ENCODE measurements at regions not wholly inside any gene's neighbourhood (a gene's known extent, or its start where the extent isn't known, plus 50 kb on each side); places are given as distances from the start of the nearest gene placed in this dataset.

DNA sequence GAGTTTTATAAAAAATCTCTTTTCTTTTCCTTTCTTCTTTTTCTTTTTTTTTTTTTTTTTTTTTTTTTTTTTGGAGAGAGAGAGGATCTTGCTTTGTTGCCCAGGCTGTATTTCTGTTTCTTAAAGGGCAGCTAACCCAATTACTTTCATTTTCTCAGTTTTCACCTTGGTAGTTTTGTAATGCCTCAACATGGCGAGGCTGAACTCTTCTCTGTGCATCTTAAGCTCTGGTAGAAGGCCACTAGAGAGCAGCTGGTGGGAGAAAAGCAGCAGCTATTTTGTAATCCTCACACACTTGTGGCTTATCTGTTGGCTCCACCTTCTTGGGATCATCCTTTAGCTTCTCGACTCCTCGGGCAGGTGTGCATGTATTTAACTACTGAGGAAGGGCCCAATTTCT, 152.2 kb upstream of the MEIS2 start:
- no peak for DNase-seq
- TF ChIP-seq POLR2A (IDR thresholded peaks at IDR 0.05) = no peak
- TF ChIP-seq, protein P1, sequence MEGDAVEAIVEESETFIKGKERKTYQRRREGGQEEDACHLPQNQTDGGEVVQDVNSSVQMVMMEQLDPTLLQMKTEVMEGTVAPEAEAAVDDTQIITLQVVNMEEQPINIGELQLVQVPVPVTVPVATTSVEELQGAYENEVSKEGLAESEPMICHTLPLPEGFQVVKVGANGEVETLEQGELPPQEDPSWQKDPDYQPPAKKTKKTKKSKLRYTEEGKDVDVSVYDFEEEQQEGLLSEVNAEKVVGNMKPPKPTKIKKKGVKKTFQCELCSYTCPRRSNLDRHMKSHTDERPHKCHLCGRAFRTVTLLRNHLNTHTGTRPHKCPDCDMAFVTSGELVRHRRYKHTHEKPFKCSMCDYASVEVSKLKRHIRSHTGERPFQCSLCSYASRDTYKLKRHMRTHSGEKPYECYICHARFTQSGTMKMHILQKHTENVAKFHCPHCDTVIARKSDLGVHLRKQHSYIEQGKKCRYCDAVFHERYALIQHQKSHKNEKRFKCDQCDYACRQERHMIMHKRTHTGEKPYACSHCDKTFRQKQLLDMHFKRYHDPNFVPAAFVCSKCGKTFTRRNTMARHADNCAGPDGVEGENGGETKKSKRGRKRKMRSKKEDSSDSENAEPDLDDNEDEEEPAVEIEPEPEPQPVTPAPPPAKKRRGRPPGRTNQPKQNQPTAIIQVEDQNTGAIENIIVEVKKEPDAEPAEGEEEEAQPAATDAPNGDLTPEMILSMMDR (IDR thresholded peaks at IDR 0.05) = no peak
- intact Hi-C loops (cut with DNase I) = no loop called here
- no peaks in the 10 kb centered on the region for H3K36me3 ChIP-seq (replicated peaks in 1 of 2)
- H3K27ac ChIP-seq = no peak overlapping the region
- WGBS, 4 donors = 71 to 74% (median 73%) methylated on average over 3 of the region's 3 CpGs
- H3K9me3 ChIP-seq (replicated peaks in 1 of 3) = no peaks in the 10 kb centered on the region
- H3K4me1 ChIP-seq (replicated peaks in 1 of 2) = no peaks in the 10 kb centered on the region
- no peak overlapping the region for H3K4me3 ChIP-seq
- no peaks in the 10 kb centered on the region for H3K27me3 ChIP-seq

DNA sequence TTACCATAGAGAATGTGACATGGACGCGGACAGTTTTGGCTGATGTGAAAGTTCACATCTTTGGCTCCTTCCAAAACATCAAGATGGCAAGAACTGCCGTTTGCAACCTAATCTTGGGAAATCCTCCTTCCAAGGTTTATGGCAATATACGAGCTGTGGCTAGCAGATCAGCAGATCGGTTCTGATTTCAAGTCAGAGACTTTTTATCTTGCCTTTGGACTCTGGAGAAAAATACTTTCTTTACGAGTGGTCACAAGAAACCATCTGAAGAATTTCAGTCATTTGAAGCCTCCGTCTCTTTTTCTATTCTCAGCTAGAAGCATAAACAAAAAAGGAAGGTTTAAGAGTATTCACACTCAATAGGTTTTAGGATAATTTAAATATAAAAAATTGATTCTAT, 153.5 kb upstream of the MEIS2 start:
- intact Hi-C loops (cut with DNase I) = no loop called here

DNA sequence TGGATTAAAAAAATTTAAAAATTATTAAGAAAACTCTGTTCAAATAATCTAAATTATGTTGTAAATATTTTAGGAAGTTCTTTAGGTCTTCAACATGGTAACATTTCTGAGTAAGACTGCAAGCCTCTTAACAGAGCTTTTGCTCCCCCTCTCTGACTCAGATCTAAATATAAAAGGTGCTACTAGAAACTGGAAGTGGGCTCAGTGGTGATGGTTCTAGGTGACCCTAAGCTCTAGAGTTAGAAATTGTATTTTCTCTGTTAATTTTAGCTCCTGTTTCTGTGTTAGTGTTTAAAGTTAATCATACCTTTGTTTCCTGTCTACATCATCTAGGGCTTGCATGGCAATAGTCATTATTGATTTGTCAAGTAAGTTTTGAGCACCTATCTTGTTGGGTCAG, 159.9 kb upstream of the MEIS2 start:
- H3K4me3 ChIP-seq = no peak overlapping the region
- H3K9me3 ChIP-seq (replicated peaks in 1 of 3) = peaks cover 0 to 4% (median 0%) of the 10 kb centered on the region in 3 donors
- H3K4me1 ChIP-seq (replicated peaks in 1 of 2) = no peaks in the 10 kb centered on the region
- H3K27me3 ChIP-seq = no peaks in the 10 kb centered on the region
- H3K27ac ChIP-seq = no peak overlapping the region
- no peaks in the 10 kb centered on the region for H3K36me3 ChIP-seq (replicated peaks in 1 of 2)
- DNase-seq = no peak
- intact Hi-C loops (cut with DNase I) = no loop called here
- TF ChIP-seq, protein P1 (IDR thresholded peaks at IDR 0.05) = no peak
- TF ChIP-seq POLR2A (IDR thresholded peaks at IDR 0.05) = no peak

More for the DNA sequence above, 153.5 kb upstream of the MEIS2 start:
- 69 to 74% (median 71%) methylated on average over 7 of the region's 7 CpGs for WGBS, 4 donors
- no peaks in the 10 kb centered on the region for H3K27me3 ChIP-seq
- DNase-seq = no peak
- TF ChIP-seq POLR2A (IDR thresholded peaks at IDR 0.05) = no peak
- no peaks in the 10 kb centered on the region for H3K4me1 ChIP-seq (replicated peaks in 1 of 2)
- H3K27ac ChIP-seq = no peak overlapping the region
- H3K4me3 ChIP-seq = no peak overlapping the region
- no peaks in the 10 kb centered on the region for H3K9me3 ChIP-seq (replicated peaks in 1 of 3)
- H3K36me3 ChIP-seq (replicated peaks in 1 of 2) = no peaks in the 10 kb centered on the region

DNA sequence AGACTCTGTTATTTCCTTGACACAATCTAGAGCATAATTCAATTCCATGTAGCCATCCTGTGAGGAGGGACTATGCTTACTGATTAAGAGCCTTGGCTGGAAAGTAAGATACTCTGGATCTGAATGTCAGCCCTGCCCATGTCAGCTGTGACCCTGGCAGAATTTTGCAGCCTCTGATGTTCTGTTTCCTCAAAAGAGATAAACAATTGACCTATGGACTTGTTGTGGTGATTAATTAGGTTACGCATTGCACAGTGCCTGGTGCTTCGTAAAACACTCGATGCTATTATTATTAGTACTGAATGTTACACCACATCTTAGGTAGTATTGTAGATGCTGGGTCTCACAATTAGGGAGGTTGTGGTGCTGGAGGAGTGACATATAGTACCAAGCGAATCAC, 161.3 kb upstream of the MEIS2 start:
- TF ChIP-seq POLR2A (IDR thresholded peaks at IDR 0.05) = no peak
- TF ChIP-seq, protein P1 (IDR thresholded peaks at IDR 0.05) = no peak
- no peaks in the 10 kb centered on the region for H3K4me1 ChIP-seq (replicated peaks in 1 of 2)
- no peaks in the 10 kb centered on the region for H3K27me3 ChIP-seq
- H3K27ac ChIP-seq = no peak overlapping the region
- 46 to 68% (median 63%) methylated on average over 4 of the region's 4 CpGs for WGBS, 4 donors
- intact Hi-C loops (cut with DNase I) = no loop called here
- no peak for DNase-seq
- H3K9me3 ChIP-seq (replicated peaks in 1 of 3) = peaks cover 0 to 9% (median 0%) of the 10 kb centered on the region in 3 donors
- H3K4me3 ChIP-seq = no peak overlapping the region
- no peaks in the 10 kb centered on the region for H3K36me3 ChIP-seq (replicated peaks in 1 of 2)

DNA sequence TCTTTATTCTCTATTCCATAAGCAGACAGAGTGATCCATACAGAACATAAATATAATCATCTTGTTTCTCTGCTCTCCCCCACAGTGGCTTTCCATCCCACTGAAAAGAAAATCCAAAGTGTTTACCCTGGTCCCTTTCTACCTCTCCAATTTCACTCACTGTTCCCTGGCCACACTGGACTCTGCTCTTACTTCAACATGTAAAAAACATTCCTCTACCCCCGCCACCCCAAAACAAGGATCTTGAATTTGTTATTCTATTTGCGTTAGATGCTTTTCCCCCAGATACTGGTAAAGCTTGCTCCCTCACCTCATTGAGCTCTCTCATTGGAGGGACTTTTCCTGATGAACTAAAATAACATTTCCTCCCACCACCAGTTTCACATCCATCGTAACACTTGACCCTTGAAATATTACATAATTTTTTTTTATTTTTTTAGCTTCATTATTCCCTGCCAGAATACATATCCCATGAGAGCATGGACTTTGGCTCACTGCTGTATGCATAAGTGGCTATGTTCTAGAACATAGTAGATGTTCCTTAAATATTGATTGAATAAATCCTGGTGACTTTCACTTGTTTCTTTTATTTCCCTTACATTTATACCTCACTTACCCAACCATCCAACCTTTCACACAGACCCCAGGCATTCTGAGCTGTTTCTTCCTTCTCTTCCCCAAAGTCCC, 162.7 kb upstream of the MEIS2 start:
- H3K27ac ChIP-seq = no peak overlapping the region
- peaks cover 0 to 9% (median 0%) of the 10 kb centered on the region in 3 donors for H3K9me3 ChIP-seq (replicated peaks in 1 of 3)
- no peaks in the 10 kb centered on the region for H3K27me3 ChIP-seq
- TF ChIP-seq, protein P1 (IDR thresholded peaks at IDR 0.05) = no peak
- no peak for TF ChIP-seq POLR2A (IDR thresholded peaks at IDR 0.05)
- intact Hi-C loops (cut with DNase I) = no loop called here
- 49 to 67% (median 59%) methylated on average over 3 of the region's 3 CpGs for WGBS, 4 donors
- no peak overlapping the region for H3K4me3 ChIP-seq
- no peaks in the 10 kb centered on the region for H3K4me1 ChIP-seq (replicated peaks in 1 of 2)
- DNase-seq = no peak
- H3K36me3 ChIP-seq (replicated peaks in 1 of 2) = no peaks in the 10 kb centered on the region
